Mammary epithelial cell (primary cell): ENCODE measurements at regions not wholly inside any gene's neighbourhood (a gene's known extent, or its start where the extent isn't known, plus 50 kb on each side); places are given as distances from the start of the nearest gene placed in this dataset.

Experiments used
- EZH2 ChIP-seq: IDR thresholded peaks from 2 replicates; pipeline ENCODE4 v1.6.1; 2012; ENCODE audit warnings: low read length, inconsistent platforms, borderline replicate concordance
- TF ChIP-seq, protein P1 (sequence below), 2 donors: IDR thresholded peaks in 1 of 2; conservative IDR thresholded peaks in 1 of 2; 2 replicates each; pipeline ENCODE4 v1.5.1; 2011 to 2012; ENCODE audit warnings: inconsistent platforms in 2 of 2, low read length in 2 of 2, mild to moderate bottlenecking in 2 of 2, control low read depth in 1 of 2, low read depth in 1 of 2; ENCODE audit not compliant: insufficient read depth in 1 of 2; ENCODE audit errors: extremely low read depth in 1 of 2

DNA sequence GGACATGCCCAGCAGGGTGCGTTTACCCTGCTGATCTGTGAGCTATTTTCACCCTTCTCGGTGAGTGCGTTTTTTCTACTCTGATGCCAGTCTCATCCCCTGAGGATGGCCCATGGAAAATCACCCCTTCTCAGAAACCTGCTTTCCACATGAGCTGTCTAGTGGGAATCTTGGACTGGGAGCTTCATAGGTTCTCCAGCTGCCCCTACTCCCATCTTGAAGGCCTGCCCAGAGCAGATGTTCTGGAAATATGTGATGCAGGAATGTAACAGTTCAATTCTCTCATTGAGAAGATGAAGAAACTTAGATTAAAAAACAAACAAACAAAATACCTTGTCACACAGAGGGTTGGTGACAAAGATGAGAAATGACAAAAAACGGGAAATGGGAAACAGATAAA lies 146.9 kb upstream of the RAB11FIP2 start:
- TF ChIP-seq, protein P1, sequence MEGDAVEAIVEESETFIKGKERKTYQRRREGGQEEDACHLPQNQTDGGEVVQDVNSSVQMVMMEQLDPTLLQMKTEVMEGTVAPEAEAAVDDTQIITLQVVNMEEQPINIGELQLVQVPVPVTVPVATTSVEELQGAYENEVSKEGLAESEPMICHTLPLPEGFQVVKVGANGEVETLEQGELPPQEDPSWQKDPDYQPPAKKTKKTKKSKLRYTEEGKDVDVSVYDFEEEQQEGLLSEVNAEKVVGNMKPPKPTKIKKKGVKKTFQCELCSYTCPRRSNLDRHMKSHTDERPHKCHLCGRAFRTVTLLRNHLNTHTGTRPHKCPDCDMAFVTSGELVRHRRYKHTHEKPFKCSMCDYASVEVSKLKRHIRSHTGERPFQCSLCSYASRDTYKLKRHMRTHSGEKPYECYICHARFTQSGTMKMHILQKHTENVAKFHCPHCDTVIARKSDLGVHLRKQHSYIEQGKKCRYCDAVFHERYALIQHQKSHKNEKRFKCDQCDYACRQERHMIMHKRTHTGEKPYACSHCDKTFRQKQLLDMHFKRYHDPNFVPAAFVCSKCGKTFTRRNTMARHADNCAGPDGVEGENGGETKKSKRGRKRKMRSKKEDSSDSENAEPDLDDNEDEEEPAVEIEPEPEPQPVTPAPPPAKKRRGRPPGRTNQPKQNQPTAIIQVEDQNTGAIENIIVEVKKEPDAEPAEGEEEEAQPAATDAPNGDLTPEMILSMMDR (conservative IDR thresholded peaks at IDR 0.05 in 1 of 2, IDR thresholded peaks at IDR 0.05 in 1 of 2; ENCODE audit: extremely low read depth in 1 of 2, insufficient read depth in 1 of 2, low read depth in 1 of 2, low read length in 2 of 2), result no peak
- no peak for TF ChIP-seq EZH2
